ENCODE measurements at regions not wholly inside any gene's neighbourhood (a gene's known extent, or its start where the extent isn't known, plus 50 kb on each side); places are given as distances from the start of the nearest gene placed in this dataset.

DNA sequence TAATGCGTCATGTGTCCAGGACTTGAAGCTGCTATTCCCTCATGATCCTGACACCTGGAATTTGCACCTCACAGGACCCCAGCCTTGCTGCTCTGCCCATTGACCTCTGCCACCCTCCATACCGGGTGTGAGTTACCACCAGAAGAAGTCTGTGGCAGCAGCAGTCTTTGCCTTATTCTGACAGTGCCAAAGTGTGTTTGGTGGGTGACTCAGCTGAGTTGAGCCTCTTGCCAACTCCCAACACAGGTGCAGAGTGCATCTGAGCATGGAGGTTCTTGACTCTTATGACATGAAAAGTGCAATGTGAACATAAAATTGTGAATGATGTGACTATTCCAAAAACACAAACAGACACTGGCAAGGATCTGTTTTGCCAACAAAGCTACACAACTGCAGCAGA, 1166.5 kb upstream of the CDH18 start:
- DNase-seq (ENCODE audit: low spot score) = no peak
- ChIA-PET CTCF (ENCODE audit: low intra/inter-chr PET ratio, low total read pairs) (no interaction called here), POLR2A (no interaction called here)
- in situ Hi-C loops (cut with HindIII; ENCODE audit: extremely low pct_ligation_motif_present, low pct_unique_long_range_greater_than_20kb) = no loop called here
- no peak for TF ChIP-seq ASH2L (IDR thresholded peaks at IDR 0.05; ENCODE audit: insufficient read length, low read depth, low read length)
- no peak for TF ChIP-seq TCF7L2 (IDR thresholded peaks at IDR 0.05; ENCODE audit: low read depth, low read length)
- TF ChIP-seq GZF1 (CRISPR knock-in tag; IDR thresholded peaks at IDR 0.05) = no peak
- no peak for TF ChIP-seq SP2 (CRISPR knock-in tag; IDR thresholded peaks at IDR 0.05)
- TF ChIP-seq, protein P1, sequence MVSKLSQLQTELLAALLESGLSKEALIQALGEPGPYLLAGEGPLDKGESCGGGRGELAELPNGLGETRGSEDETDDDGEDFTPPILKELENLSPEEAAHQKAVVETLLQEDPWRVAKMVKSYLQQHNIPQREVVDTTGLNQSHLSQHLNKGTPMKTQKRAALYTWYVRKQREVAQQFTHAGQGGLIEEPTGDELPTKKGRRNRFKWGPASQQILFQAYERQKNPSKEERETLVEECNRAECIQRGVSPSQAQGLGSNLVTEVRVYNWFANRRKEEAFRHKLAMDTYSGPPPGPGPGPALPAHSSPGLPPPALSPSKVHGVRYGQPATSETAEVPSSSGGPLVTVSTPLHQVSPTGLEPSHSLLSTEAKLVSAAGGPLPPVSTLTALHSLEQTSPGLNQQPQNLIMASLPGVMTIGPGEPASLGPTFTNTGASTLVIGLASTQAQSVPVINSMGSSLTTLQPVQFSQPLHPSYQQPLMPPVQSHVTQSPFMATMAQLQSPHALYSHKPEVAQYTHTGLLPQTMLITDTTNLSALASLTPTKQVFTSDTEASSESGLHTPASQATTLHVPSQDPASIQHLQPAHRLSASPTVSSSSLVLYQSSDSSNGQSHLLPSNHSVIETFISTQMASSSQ (IDR thresholded peaks at IDR 0.05; ENCODE audit: low read depth) = no peak
- TF ChIP-seq, protein P1 (CRISPR knock-in tag; IDR thresholded peaks at IDR 0.05; ENCODE audit: borderline replicate concordance) = no peak
- TF ChIP-seq U2AF1 (optimal IDR thresholded peaks at IDR 0.05; ENCODE audit: low read depth, low read length) = no peak
- no peak for TF ChIP-seq NR2F1 (CRISPR knock-in tag; IDR thresholded peaks at IDR 0.05)
- TF ChIP-seq TMF1 (CRISPR knock-in tag; IDR thresholded peaks at IDR 0.05; ENCODE audit: low read depth) = no peak
- no peak for TF ChIP-seq ZNF850 (CRISPR knock-in tag; conservative IDR thresholded peaks at IDR 0.05)
- TF ChIP-seq ZNF101 (CRISPR knock-in tag; IDR thresholded peaks at IDR 0.05; ENCODE audit: borderline replicate concordance, low read depth) = no peak
- no peak overlapping the region for H3K9ac ChIP-seq (ENCODE audit: insufficient read depth, low read depth, low read length)
- no peaks in the 10 kb centered on the region; the same call in 1 of the 2 replicates for H3K9me3 ChIP-seq (ENCODE audit: low read length)
- no TSS peak for BruUV-seq (replicated peaks)
- no peak for FAIRE-seq
- H3K4me2 ChIP-seq (ENCODE audit: low read depth, low read length) = no peak overlapping the region
- 0% methylated on average over 2 of the region's 2 CpGs for WGBS (ENCODE audit: low lambda C conversion rate)
- H4K20me1 ChIP-seq (ENCODE audit: insufficient read depth, low read length) = no peaks in the 10 kb centered on the region
- no peak for ATAC-seq
- no peaks in the 10 kb centered on the region for H3K4me1 ChIP-seq (ENCODE audit: insufficient read depth, low read length)
- no peaks in the 10 kb centered on the region for H3K79me2 ChIP-seq (ENCODE audit: insufficient read depth, low read length)
- H3K36me3 ChIP-seq (replicated peaks in 1 of 2; ENCODE audit: control insufficient read depth in 1 of 2, insufficient read depth in 2 of 2, low read length in 2 of 2) = no peaks in the 10 kb centered on the region
- H3K27me3 ChIP-seq (ENCODE audit: control insufficient read depth in 1 of 2, insufficient read depth in 2 of 2, low read length in 2 of 2) = no peaks in the 10 kb centered on the region
- H3K4me3 ChIP-seq (replicated peaks in 1 of 3; ENCODE audit: insufficient read depth in 1 of 3, low read depth in 2 of 3, low read length in 3 of 3) = no peak overlapping the region
- no peak overlapping the region for H3K27ac ChIP-seq (ENCODE audit: extremely low read length, insufficient read depth, low read length)
- intact Hi-C loops (cut with micrococcal nuclease; ENCODE audit: unreplicated experiment) = no loop called here
- H2AFZ ChIP-seq (ENCODE audit: low read length) = no peak overlapping the region
